Activated CD8-positive, alpha-beta memory T cell treated with anti-CD3 and anti-CD28 coated beads, Interleukin-2, amount 50 U/mL, for 1 hour (primary cell): ENCODE measurements at regions not wholly inside any gene's neighbourhood (a gene's known extent, or its start where the extent isn't known, plus 50 kb on each side); places are given as distances from the start of the nearest gene placed in this dataset.
A peak's percentile ranks its signal among the peaks of the same experiment; 100 is the strongest.
"Not testable (repeated sequence)": the region's sequence is repeated elsewhere in the genome, so short reads cannot be mapped to it uniquely, and the experiment has no call there.

Experiments used
- DNase-seq: peaks from one replicate; pipeline ENCODE4 v3.0.0-alpha.2; 2020; ENCODE audit errors: extremely low read depth

DNA sequence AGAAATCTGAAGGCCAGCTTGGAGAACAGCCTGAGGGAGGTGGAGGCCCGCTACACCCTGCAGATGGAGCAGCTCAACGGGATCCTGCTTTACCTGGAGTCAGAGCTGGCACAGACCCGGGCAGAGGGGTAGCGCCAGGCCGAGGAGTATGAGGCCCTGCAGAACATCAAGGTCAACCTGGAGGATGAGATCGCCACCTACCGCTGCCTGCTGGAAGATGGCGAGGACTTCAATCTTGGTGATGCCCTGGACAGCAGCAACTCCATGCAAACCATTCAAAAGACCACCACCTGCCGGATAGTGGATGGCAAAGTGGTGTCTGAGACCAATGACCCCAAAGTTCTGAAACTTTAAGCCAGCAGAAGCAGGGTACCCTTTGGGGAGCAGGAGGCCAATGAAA is 318.4 kb downstream of the ZFHX3 start:
- not testable (repeated sequence) for DNase-seq

DNA sequence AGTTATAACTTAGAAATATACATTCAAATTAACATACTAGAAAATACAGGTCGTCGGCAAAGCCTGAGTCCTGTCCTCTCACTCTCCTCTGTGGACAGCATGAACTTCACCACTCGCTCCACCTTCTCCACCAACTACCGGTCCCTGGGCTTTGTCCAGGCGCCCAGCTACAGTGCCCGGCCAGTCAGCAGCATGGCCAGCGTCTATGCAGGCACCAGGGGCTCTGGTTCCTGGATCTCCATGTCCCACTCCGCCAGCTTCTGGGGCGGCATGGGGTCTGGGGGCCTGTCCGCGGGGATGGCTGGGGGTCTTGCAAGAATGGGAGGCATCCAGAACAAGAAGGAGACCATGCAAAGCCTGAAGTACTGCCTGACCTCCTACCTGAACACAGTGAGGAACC is 319.4 kb downstream of the ZFHX3 start:
- DNase-seq, result no peak

DNA sequence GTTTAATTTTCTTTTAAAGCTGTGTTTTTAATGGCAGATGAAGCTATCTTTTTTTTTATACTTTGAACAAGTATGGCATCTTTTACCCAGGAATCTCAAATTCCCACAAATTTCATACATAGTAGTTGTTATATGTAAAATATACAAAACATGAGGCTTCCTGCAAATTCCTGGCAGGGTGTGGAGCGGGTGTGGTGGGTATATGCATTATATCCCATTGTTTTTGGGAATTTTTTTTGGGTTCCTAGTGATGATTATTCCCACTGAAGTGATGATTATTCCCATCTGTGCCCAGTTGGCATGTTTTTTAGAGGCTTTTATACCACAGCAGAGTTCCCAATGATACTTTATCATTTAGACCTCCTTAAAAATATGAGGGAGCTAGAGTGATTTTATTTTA is 320.4 kb downstream of the ZFHX3 start:
- no peak for DNase-seq

- DNase-seq, result no peak
Observed at GRCh38 chr16:72725643-72726042, 322.3 kb downstream of the ZFHX3 start.

DNA sequence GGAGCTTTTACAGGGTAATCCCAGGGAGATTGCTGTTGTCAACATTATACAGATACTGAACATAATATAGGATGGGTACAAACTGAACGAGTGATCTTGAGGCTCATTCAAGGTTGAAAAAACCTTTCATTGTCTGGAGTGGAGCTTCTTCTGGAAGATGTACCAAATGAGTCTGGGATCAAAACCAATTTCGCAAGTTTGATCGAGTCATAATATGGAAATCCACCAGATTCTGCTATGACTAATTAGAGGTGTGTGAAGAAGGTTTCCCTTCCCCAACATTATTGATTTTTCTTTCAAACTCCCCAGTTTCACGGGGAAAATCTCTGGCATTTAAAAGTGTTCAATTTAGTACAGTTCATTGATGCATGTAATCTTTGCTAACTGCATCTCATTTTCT is 324.1 kb downstream of the ZFHX3 start:
- no peak for DNase-seq

- DNase-seq, result no peak
Observed at GRCh38 chr16:72722552-72722951, 325.4 kb downstream of the ZFHX3 start.

DNA sequence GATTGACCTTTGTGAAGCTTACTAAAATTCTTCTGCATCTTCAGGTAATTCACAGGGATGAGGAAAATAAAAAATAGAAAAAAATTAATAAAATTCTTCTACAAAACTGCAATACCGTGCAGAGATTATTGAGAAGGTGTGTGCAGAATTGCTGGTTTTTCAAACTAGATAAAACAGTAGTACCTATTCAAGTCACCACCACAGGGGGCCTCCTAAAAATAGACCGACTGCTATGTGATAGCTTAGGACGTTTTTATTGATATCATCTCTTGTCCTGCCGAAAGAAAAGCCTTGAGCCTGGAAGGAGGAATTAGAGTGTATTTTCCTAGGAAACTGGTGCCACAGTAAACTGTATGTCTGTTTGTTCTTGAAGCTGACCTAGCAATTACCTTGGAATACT is 325.9 kb downstream of the ZFHX3 start:
- DNase-seq, result no peak

DNA sequence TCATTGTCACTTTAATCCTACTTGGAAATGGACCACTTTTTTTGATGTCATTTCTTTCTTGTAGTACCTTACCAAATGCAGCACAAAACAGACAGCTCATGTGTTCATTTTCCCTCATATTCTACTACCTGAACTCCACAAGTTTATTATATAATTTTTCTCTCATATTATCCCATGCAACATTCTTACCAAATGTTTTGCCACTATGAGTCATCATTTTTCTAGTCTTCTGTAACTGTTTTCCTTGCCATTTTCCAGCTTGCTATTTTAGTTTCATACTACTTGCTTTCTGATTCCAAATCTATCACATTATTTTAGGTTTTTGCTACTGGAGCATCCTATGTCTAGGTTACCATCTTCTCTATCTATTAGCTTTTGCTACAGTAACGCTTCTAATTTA is 332.7 kb downstream of the ZFHX3 start:
- DNase-seq, result no peak

GRCh38 chr16:72711823-72712222 is 336.1 kb downstream of the ZFHX3 start:
- no peak for DNase-seq

DNA sequence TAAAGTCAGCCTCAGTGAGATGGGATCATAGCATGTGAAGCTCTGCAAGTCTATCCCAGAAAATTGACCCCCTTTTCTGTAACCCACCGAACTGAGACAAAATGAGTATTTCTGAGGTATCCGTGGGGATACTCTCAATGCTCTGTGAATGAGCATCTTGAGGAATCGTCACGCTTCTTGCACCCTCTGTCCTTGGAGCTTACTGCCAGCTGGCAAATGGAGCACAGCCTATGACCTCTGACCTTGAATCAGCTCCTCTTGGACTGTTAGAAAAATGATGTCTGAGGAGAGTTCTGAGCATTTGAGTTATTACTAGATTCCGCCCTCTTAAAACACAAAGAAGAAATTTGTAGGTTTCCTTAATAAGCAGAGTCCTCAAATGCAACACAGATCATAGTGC is 342.1 kb downstream of the ZFHX3 start:
- no peak for DNase-seq

DNA sequence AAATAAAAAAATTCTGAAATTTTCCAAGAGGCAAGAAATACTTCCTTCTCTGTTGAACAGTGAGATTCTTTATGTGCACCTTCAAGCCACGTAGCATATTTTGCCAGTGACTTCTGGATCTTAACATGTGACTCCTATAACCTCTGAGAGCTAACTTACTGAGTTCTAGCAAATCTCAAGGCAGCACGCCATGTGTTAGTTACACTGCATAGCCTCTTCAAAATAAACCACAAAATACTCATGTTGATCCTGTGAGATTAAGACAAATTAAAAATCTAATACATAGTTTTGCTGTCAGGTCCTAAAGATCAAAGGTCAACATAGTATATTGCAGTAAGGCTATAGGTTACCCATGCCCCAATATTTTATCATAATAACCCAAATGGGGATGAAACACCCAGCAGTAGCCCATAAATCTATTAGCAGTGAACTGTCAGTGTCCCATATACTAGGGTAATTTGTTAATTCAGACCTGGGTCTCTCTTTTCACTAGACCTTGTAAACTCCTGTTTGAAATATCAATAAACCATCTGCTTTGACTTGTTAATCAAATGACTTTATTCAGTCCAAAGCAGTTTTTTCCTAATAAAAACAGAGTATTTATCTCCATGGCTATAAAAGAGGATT is 343.1 kb downstream of the ZFHX3 start:
- DNase-seq, result no peak

GRCh38 chr16:72689851-72690250 is 358.1 kb downstream of the ZFHX3 start:
- no peak for DNase-seq

DNA sequence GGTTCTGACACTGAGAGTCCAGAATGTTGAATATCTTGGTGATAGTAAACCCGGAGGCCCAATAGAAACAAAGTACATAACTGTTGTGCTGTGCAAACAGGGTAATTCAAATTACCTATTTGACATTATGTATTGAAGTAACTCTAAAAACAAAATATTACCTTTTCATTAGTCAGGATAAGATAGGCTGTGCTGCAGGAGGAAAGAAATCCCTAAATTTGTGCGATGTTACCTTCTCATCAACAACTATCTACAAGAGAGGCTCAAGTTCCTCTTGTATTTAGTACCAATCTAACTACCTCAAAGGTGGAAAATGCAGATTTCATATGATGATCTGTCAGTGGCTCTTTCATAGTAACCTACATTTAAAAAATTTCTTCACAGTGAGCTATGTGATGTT is 367.2 kb downstream of the ZFHX3 start:
- no peak for DNase-seq

DNA sequence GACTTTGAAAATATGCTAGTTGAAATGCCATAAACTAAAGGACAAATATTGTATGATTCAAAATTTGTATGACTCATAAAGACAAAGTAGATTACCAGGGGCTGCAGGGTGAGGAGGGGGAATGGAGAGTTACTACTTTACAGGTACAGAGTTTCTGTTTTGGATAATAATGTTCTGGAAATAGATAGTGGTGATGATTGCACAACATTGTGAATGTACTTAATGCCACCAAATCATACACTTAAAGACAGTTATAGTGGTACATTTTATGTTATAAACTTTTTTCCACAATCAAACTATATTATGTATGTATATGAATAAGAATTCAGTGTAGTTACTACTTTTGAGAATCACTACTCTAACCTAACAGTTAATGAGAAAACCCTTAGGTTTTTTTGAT is 368.1 kb downstream of the ZFHX3 start:
- no peak for DNase-seq

DNA sequence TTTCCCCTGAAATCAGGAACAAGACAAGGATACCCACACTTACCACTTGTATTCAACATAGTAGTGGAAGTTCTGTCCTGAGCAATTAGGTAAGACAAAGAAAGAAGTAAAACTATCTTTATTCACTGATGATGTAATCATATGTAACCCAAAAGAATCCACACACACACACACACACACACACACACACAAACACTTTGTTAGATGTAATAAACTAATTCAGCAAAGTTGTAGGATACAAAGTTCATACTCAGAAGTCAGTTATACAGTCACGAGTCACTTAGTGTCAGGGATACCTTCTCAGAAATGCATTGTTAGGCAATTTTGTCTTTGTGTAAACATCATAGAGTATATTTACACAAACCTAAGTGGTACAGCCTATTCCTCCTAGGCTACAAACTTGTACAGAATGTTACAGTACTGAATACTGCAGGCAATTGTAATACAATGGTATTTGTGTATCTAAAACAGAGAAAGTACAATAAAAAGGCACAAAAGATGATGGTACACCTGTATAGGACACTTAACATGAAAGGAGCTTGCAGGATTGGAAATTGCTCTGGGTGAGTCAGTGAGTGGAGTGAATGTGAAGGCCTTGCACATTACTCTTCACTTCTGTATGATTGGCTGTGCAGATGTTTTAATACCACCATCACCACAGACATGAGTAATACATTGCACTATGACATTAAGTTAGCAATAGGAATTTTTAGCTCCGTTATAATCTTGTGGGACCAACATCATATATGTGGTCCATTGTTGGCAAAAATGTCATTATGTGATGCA is 370.1 kb downstream of the ZFHX3 start:
- no peak for DNase-seq

- DNase-seq, result no peak
Observed at GRCh38 chr16:72673118-72673517, 374.8 kb downstream of the ZFHX3 start.

DNA sequence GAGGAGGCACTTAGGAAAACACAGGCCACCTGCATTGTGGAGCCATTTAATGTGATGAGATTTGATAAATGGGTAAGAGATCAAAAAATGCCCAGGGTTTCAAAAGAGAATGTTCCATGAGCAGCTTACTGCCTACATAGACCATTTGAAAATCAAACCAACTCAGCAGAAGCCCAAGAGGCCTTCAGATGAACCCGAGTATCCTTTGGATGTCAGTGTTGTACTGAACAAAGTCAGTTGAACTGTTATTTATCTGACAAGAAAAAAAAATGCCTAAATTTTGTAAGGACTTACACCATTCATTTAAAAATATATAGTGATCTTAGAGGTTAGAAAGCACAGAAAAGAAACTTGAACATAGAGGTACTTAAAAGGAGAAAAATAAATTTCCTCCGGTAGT is 381.7 kb downstream of the ZFHX3 start:
- no peak for DNase-seq

DNA sequence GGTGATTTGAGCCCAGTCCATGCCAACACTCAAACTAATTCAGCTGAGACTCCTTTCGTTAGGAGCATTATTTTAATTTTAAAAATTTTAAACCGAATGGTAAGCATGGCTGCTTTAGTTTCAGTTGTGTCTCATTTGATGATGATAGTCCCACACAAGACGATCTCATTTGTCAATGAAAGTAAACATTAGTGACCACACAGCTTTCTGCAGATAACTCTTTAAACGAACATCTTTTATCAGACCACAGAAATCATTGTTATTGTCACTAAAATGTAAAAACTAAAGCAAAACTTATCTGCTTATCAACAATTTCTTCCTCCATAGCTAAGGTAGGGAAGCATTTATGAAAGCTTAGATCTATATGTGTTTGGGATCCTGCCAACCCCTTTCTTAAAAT is 382.2 kb downstream of the ZFHX3 start:
- no peak for DNase-seq

- peak; percentile 86 for DNase-seq
Observed at GRCh38 chr16:72664509-72665408, 383.2 kb downstream of the ZFHX3 start.

DNA sequence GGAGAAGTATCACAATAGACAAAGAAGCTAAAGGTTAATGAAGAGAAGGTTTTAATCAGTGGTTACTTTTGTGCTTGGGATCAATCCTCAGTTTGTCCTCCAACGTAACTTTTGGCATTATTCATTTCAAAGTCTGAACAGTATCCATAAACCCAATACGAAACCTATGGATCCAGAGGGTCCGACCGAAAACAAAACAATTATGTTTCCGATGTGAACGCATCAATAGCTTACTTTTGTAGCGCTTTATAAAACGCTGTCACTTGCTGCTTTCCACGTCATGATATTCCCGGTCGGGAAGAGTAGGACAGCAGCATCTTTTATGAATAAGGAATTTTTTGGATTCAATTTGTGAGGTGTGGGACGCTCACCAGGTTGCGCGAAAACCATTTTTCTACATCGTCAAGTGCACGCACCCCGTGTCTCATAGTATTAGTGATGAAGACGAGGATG is 383.8 kb downstream of the ZFHX3 start:
- DNase-seq, result no peak

DNA sequence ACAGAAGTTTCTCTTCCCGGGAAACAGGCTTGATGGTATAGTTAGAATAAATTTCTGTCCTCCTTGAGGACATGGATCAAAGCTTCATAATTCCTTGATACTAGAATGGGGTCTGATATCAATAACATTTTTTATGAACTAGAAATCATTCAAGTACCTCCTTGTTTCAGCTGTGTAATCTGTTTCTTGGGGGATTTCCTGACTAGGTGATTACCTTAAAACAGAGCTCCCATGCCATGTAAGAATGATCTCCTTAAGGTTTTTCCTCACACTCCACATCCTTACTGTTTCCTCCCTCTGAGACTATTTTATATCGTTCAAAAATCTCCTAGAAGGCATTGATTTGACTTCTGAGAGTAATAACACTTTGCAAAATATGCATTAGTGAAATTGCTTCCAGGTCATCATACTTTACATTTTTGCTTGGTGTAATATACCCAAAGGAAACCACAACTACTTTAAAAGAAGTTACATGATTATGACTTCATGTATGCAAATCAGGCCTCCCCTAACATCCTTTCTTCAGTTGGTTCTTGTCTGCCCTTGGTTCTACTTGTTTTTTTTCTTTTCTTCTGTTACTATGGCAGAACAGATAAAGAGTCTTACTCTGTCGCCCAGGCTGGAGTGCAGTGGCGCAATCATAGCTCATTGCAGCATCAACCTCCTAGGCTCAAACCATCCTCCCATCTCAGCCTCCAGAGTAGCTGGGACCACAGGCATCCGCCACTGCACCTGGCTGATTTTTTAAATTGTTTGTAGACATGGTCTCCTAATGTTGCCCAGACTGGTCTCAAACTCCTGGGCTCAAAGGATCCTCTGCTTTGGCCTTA is 388.8 kb downstream of the ZFHX3 start:
- DNase-seq, result no peak

GRCh38 chr16:72657791-72658190 is 390.1 kb downstream of the ZFHX3 start:
- DNase-seq, result no peak
